ENCODE measurements at regions not wholly inside any gene's neighbourhood (a gene's known extent, or its start where the extent isn't known, plus 50 kb on each side); places are given as distances from the start of the nearest gene placed in this dataset.

DNA sequence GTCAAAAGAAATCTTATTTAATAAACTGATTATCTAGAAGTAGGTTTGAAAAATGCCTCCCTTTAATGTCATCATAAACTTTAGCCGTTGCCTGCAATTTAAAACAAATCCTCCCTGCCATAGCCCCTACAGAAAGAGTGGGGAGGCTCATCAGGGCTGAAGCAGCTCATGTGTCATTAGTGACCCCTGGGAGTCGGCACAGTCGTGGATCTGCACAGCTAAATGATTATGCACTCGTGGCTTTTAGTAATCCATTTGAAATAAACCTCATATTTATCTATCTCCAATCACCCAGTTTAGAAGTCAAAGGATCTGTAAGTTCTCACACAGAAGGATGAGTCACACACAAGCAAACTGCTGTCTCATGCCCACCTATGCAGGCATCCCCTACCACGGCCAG, 277.3 kb downstream of the SS18 start:
- H3K27ac ChIP-seq: no peak overlapping the region
- TF ChIP-seq, protein P1, sequence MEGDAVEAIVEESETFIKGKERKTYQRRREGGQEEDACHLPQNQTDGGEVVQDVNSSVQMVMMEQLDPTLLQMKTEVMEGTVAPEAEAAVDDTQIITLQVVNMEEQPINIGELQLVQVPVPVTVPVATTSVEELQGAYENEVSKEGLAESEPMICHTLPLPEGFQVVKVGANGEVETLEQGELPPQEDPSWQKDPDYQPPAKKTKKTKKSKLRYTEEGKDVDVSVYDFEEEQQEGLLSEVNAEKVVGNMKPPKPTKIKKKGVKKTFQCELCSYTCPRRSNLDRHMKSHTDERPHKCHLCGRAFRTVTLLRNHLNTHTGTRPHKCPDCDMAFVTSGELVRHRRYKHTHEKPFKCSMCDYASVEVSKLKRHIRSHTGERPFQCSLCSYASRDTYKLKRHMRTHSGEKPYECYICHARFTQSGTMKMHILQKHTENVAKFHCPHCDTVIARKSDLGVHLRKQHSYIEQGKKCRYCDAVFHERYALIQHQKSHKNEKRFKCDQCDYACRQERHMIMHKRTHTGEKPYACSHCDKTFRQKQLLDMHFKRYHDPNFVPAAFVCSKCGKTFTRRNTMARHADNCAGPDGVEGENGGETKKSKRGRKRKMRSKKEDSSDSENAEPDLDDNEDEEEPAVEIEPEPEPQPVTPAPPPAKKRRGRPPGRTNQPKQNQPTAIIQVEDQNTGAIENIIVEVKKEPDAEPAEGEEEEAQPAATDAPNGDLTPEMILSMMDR (conservative IDR thresholded peaks at IDR 0.05; ENCODE audit: low read depth): no peak
- DNase-seq (ENCODE audit: low spot score): no peak
- ChIA-PET POLR2A (ENCODE audit: low non-redundant PET) (no interaction called here), CTCF (no interaction called here)

DNA sequence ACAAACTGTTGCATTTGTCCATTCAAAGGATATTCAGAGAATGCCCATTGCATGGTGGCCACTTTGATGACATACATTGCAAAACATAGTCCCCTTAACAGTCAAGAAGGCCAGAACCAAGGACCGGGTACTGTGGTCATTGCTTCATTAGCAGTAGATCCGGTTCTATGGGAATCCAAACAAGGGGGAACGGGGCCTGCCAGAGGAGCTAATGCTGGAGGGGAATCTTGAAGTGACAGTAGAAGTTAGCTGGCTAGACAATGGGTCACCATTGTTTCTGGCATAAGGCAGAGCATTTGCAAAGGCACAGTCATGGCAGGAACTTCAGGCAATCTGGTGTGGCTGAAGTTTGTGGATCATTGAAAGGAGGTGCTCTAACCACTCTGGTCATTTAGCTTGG, 279.7 kb downstream of the SS18 start:
- CTCF ChIA-PET: no interaction called here
- POLR2A ChIA-PET (ENCODE audit: low non-redundant PET): no interaction called here
- DNase-seq (ENCODE audit: low spot score): no peak
- H3K27ac ChIP-seq: no peak overlapping the region
- TF ChIP-seq, protein P1 (conservative IDR thresholded peaks at IDR 0.05; ENCODE audit: low read depth): no peak

DNA sequence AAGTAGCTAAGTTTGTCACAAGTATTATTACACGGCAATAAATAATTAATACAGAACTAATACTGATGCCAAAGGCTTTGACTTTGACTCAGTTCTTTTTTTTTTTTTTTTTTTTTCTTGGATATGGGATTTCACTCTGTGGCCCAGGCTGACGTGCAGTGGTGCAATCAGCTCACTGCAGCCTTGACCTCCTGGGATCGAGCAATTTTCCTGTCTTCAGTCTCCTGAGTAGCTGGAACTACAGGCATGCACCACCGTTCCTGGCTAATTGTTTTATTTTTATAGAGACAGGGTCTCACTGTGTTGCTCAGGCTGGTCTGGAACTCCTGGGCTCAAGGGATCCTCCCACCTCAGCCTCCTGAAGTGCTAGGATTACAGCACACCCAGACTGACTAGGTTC, 284.5 kb downstream of the SS18 start:
- no peak for DNase-seq (ENCODE audit: low spot score)
- ChIA-PET CTCF (no interaction called here), POLR2A (ENCODE audit: low non-redundant PET) (no interaction called here)
- H3K27ac ChIP-seq: no peak overlapping the region
- TF ChIP-seq, protein P1 (conservative IDR thresholded peaks at IDR 0.05; ENCODE audit: low read depth): no peak

DNA sequence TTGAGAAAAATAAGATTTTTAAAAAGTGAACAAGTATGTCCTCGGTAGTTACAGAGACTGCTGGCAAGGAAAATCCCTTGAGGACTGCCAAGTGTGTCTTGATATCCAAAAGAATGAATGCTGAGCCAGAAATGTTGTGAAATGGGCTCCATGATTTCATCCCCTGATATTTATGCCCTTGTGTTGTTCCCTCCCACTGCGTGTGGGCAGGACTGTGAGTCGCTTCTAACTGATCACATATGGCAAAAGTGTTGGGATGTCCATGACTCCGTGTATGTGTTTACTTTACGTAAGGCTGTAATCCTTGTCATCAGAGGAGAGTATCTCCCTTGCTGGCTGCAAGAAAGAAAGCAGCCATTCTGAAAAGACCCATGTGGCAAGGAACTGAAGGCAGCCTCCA, 285.1 kb downstream of the SS18 start:
- ChIA-PET CTCF (no interaction called here), POLR2A (ENCODE audit: low non-redundant PET) (no interaction called here)
- no peak for DNase-seq (ENCODE audit: low spot score)
- TF ChIP-seq, protein P1 (conservative IDR thresholded peaks at IDR 0.05; ENCODE audit: low read depth): no peak
- H3K27ac ChIP-seq: no peak overlapping the region

DNA sequence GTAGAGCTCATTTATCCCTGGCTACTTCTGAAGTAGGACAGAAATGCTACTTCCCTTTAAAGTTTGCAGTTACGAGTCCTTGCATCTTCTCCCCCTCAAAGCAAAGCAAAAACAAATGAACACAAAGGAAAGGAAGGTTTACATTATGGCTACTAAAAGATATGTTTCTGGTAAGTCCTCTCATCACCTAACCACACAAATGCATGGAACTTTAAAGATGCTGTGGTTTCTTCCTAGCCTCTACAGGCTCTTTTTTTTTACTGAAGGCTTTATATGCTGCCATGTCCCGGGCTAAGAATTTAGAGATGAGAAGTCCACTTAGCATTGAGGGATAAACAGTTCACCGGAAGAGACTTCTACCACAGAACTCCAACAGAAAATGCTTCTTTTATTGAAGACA, 291.2 kb downstream of the SS18 start:
- no peak overlapping the region for H3K27ac ChIP-seq
- TF ChIP-seq, protein P1 (conservative IDR thresholded peaks at IDR 0.05; ENCODE audit: low read depth): no peak
- ChIA-PET POLR2A (ENCODE audit: low non-redundant PET) (no interaction called here), CTCF (no interaction called here)
- no peak for DNase-seq (ENCODE audit: low spot score)

DNA sequence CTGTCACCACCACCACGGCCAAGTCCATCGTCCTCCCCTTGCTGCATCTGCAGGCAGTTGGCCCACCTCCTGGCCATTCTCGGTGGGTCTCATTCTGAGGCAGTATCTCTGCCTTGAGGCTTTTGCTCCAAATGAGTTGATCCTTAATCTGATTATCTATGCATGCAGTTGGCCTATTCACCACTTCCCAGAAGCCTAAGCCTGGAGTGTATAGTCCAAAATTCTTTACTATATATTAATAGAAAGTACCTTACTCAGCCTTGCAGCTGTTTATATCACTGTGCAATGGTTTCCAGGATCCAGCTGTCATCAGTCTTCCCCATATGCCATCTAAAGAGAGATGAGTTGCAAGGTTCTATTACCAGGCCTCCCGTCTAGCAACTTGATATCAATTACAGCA, 292.4 kb downstream of the SS18 start:
- H3K27ac ChIP-seq: no peak overlapping the region
- CTCF ChIA-PET: no interaction called here
- DNase-seq (ENCODE audit: low spot score): no peak
- POLR2A ChIA-PET (ENCODE audit: low non-redundant PET): no interaction called here
- TF ChIP-seq, protein P1 (conservative IDR thresholded peaks at IDR 0.05; ENCODE audit: low read depth): no peak

DNA sequence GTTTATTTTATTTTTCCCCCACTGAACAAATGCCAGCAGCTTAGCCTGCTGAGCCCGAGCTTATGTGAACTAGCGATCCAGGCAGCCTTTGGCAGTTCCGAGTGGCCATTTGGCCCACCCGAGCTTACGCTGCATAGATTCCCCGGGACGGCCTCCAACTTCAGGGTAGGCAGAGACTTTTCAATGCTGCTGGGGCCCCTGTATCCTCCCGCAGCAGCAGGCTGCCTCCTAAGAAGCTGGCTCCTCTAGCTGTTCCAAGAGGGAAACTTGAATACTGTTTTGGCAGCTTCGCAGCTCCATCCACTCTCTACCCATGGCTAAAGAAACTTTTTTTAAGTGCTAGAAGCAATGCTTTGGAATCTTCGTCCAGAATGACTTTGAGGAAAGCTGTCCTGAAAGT, 295.2 kb downstream of the SS18 start:
- CTCF ChIA-PET: no interaction called here
- no peak for DNase-seq (ENCODE audit: low spot score)
- no peak overlapping the region for H3K27ac ChIP-seq

More for the DNA sequence above, 295.2 kb downstream of the SS18 start:
- POLR2A ChIA-PET (ENCODE audit: low non-redundant PET): no interaction called here
- TF ChIP-seq, protein P1 (conservative IDR thresholded peaks at IDR 0.05; ENCODE audit: low read depth): no peak

Measured in RWPE1 (cell line).